ENCODE measurements at regions not wholly inside any gene's neighbourhood (a gene's known extent, or its start where the extent isn't known, plus 50 kb on each side); places are given as distances from the start of the nearest gene placed in this dataset.

GRCh38 chr13:44307255-44307654 lies 66.4 kb upstream of the SERP2 start:
- intact Hi-C loops (cut with micrococcal nuclease) = loop anchor here in 1 of 2 donors (10.0 kb wide), 1 partner anchor 128 kb away; no protein-coding TSS in a partner anchor
- no peaks in the 10 kb centered on the region for H3K79me2 ChIP-seq (ENCODE audit: insufficient read depth, low read length)
- H3K36me3 Mint-ChIP-seq = no peaks in the 10 kb centered on the region
- no peak overlapping the region for H3K4me3 Mint-ChIP-seq
- H3K9me3 Mint-ChIP-seq = no peaks in the 10 kb centered on the region
- peaks cover 12% of the 10 kb centered on the region for H3K4me1 Mint-ChIP-seq
- peaks cover 0 to 5% (median 3%) of the 10 kb centered on the region in 3 donors for H3K27me3 Mint-ChIP-seq (ENCODE audit: low read depth in 3 of 3)
- H3K27me3 ChIP-seq (ENCODE audit: control insufficient read depth in 2 of 2, insufficient read depth in 2 of 2, low read length in 2 of 2) = no peaks in the 10 kb centered on the region
- no peaks in the 10 kb centered on the region for H3K36me3 ChIP-seq (replicated peaks in 1 of 2; ENCODE audit: control insufficient read depth in 1 of 2, insufficient read depth in 2 of 2, low read length in 2 of 2)
- TF ChIP-seq CTCF (IDR thresholded peaks at IDR 0.05) = no peak
- H3K27ac Mint-ChIP-seq = peak overlapping the region in 1 of 7 donors; percentile 16
- no peak overlapping the region for H3K27ac ChIP-seq (ENCODE audit: low read depth in 1 of 2, low read length in 2 of 2)
- H3K4me2 ChIP-seq (replicated peaks; ENCODE audit: extremely low read depth, low read length, poor library complexity, severe bottlenecking) = no peak overlapping the region
- H3K9me3 ChIP-seq (replicated peaks in 1 of 2; ENCODE audit: control insufficient read depth in 1 of 2, insufficient read depth in 1 of 2, low read length in 2 of 2) = no peaks in the 10 kb centered on the region
- 83% methylated on average over 1 of the region's 4 CpGs for WGBS (ENCODE audit: insufficient coverage)
- no peak for DNase-seq
- H2AFZ ChIP-seq (ENCODE audit: insufficient read depth, low read depth, low read length, poor library complexity, severe bottlenecking) = no peak overlapping the region
- no peaks in the 10 kb centered on the region for H3K4me1 ChIP-seq (ENCODE audit: control insufficient read depth in 1 of 2, insufficient read depth in 2 of 2, low read length in 2 of 2)
- H3K4me3 ChIP-seq (replicated peaks in 1 of 3; ENCODE audit: low read depth in 2 of 3, low read length in 3 of 3) = no peak overlapping the region
- H4K20me1 ChIP-seq (ENCODE audit: insufficient read depth, low read length) = no peaks in the 10 kb centered on the region
- H3K9ac ChIP-seq (ENCODE audit: insufficient read depth, low read length, poor library complexity, severe bottlenecking) = no peak overlapping the region

DNA sequence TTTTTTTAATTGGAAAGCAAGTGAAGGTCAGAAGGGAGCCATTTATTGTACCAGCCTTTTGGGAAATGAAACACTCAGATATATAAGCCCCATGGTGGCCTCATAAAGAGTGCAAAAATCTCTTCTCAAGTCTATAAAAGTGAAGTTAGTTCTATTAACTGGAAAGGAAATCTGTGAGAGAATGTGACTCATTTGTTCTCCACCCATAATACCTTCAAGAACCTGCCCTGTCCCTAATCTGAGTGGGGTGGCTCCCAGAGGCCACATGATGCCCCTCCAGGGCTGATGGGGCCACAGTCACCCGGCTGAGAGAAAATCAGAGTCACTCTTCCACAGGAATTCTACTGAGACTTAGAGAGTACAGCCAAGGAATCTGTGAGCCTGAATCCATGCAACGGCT lies 65.8 kb upstream of the SERP2 start:
- Histone ChIP-seq H3K4me1 (ENCODE audit: control insufficient read depth in 1 of 2, insufficient read depth in 2 of 2, low read length in 2 of 2) (no peaks in the 10 kb centered on the region), H3K27me3 (ENCODE audit: control insufficient read depth in 2 of 2, insufficient read depth in 2 of 2, low read length in 2 of 2) (peaks cover 0 to 3% of the 10 kb centered on the region in 2 donors), H4K20me1 (ENCODE audit: insufficient read depth, low read length) (no peaks in the 10 kb centered on the region), H2AFZ (ENCODE audit: insufficient read depth, low read depth, low read length, poor library complexity, severe bottlenecking) (no peak overlapping the region), H3K4me2 (replicated peaks; ENCODE audit: extremely low read depth, low read length, poor library complexity, severe bottlenecking) (no peak overlapping the region), H3K9ac (ENCODE audit: insufficient read depth, low read length, poor library complexity, severe bottlenecking) (no peak overlapping the region), H3K4me3 (replicated peaks in 1 of 3; ENCODE audit: low read depth in 2 of 3, low read length in 3 of 3) (no peak overlapping the region), H3K27ac (ENCODE audit: low read depth in 1 of 2, low read length in 2 of 2) (no peak overlapping the region), H3K79me2 (ENCODE audit: insufficient read depth, low read length) (no peaks in the 10 kb centered on the region), H3K9me3 (replicated peaks in 1 of 2; ENCODE audit: control insufficient read depth in 1 of 2, insufficient read depth in 1 of 2, low read length in 2 of 2) (no peaks in the 10 kb centered on the region), H3K36me3 (replicated peaks in 1 of 2; ENCODE audit: control insufficient read depth in 1 of 2, insufficient read depth in 2 of 2, low read length in 2 of 2) (no peaks in the 10 kb centered on the region)
- WGBS (ENCODE audit: insufficient coverage) = 78% methylated on average over 1 of the region's 2 CpGs
- Mint-ChIP-seq H3K27ac (no peak overlapping the region), H3K4me3 (no peak overlapping the region), H3K9me3 (no peaks in the 10 kb centered on the region), H3K4me1 (peaks cover 12% of the 10 kb centered on the region), H3K27me3 (ENCODE audit: low read depth in 3 of 3) (peaks cover 0 to 9% (median 3%) of the 10 kb centered on the region in 3 donors), H3K36me3 (no peaks in the 10 kb centered on the region)
- intact Hi-C loops (cut with micrococcal nuclease) = loop anchor here in 1 of 2 donors (10.0 kb wide), 1 partner anchor 127 kb away; no protein-coding TSS in a partner anchor
- TF ChIP-seq CTCF (IDR thresholded peaks at IDR 0.05) = no peak
- no peak for DNase-seq
